WTC11 (cell line): ENCODE measurements at regions not wholly inside any gene's neighbourhood (a gene's known extent, or its start where the extent isn't known, plus 50 kb on each side); places are given as distances from the start of the nearest gene placed in this dataset.

Source experiments
- ATF2 ChIP-seq: sonication (generic); formaldehyde crosslinking; IDR thresholded peaks from 2 replicates; pipeline ENCODE4 v1.8.1; 2022; ENCODE audit warnings: low read depth, missing genetic modification reagents, borderline replicate concordance
- E2F5 ChIP-seq: sonication (generic); formaldehyde crosslinking; IDR thresholded peaks from 2 replicates; pipeline ENCODE4 v1.8.1; 2022; ENCODE audit warnings: mild to moderate bottlenecking, moderate library complexity, missing genetic modification reagents
- JUN ChIP-seq: sonication (generic); formaldehyde crosslinking; IDR thresholded peaks from 2 replicates; pipeline ENCODE4 v1.8.0; 2023; ENCODE audit warnings: mild to moderate bottlenecking, missing genetic modification reagents
- RORB ChIP-seq: fragments of 250-450 bp; sonication (Bioruptor Pico); IDR thresholded peaks from 2 replicates; pipeline ENCODE4 v1.9.0; 2021; ENCODE audit warnings: mild to moderate bottlenecking
- ZNF138 ChIP-seq: sonication (generic); formaldehyde crosslinking; conservative IDR thresholded peaks from 2 replicates; pipeline ENCODE4 v1.8.1; 2022; ENCODE audit warnings: mild to moderate bottlenecking, moderate library complexity, missing genetic modification reagents
- TF ChIP-seq, protein P1 (sequence below): fragments of 200-600 bp; IDR thresholded peaks from 2 replicates; pipeline ENCODE4 v1.8.0; 2022; ENCODE audit warnings: antibody characterized with exemption
- TF ChIP-seq, protein P2 (sequence below): sonication (generic); formaldehyde crosslinking; IDR thresholded peaks from 2 replicates; pipeline ENCODE4 v1.8.0; 2022; ENCODE audit warnings: mild to moderate bottlenecking, missing genetic modification reagents
- TF ChIP-seq, protein P3 (sequence below): sonication (generic); formaldehyde crosslinking; IDR thresholded peaks from 2 replicates; pipeline ENCODE4 v1.8.1; 2023; ENCODE audit warnings: mild to moderate bottlenecking, missing genetic modification reagents, borderline replicate concordance

GRCh38 chr5:142402752-142403318, 78.0 kb upstream of the SPRY4 start:
- TF ChIP-seq, protein P1, sequence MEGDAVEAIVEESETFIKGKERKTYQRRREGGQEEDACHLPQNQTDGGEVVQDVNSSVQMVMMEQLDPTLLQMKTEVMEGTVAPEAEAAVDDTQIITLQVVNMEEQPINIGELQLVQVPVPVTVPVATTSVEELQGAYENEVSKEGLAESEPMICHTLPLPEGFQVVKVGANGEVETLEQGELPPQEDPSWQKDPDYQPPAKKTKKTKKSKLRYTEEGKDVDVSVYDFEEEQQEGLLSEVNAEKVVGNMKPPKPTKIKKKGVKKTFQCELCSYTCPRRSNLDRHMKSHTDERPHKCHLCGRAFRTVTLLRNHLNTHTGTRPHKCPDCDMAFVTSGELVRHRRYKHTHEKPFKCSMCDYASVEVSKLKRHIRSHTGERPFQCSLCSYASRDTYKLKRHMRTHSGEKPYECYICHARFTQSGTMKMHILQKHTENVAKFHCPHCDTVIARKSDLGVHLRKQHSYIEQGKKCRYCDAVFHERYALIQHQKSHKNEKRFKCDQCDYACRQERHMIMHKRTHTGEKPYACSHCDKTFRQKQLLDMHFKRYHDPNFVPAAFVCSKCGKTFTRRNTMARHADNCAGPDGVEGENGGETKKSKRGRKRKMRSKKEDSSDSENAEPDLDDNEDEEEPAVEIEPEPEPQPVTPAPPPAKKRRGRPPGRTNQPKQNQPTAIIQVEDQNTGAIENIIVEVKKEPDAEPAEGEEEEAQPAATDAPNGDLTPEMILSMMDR: no peak
- TF ChIP-seq E2F5: no peak
- no peak for TF ChIP-seq ZNF138 (CRISPR knock-in tag)
- no peak for TF ChIP-seq ATF2 (CRISPR knock-in tag)
- no peak for TF ChIP-seq JUN
- no peak for TF ChIP-seq RORB (CRISPR knock-in tag)
- TF ChIP-seq, protein P2, sequence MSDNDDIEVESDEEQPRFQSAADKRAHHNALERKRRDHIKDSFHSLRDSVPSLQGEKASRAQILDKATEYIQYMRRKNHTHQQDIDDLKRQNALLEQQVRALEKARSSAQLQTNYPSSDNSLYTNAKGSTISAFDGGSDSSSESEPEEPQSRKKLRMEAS (CRISPR knock-in tag): no peak
- TF ChIP-seq, protein P3, sequence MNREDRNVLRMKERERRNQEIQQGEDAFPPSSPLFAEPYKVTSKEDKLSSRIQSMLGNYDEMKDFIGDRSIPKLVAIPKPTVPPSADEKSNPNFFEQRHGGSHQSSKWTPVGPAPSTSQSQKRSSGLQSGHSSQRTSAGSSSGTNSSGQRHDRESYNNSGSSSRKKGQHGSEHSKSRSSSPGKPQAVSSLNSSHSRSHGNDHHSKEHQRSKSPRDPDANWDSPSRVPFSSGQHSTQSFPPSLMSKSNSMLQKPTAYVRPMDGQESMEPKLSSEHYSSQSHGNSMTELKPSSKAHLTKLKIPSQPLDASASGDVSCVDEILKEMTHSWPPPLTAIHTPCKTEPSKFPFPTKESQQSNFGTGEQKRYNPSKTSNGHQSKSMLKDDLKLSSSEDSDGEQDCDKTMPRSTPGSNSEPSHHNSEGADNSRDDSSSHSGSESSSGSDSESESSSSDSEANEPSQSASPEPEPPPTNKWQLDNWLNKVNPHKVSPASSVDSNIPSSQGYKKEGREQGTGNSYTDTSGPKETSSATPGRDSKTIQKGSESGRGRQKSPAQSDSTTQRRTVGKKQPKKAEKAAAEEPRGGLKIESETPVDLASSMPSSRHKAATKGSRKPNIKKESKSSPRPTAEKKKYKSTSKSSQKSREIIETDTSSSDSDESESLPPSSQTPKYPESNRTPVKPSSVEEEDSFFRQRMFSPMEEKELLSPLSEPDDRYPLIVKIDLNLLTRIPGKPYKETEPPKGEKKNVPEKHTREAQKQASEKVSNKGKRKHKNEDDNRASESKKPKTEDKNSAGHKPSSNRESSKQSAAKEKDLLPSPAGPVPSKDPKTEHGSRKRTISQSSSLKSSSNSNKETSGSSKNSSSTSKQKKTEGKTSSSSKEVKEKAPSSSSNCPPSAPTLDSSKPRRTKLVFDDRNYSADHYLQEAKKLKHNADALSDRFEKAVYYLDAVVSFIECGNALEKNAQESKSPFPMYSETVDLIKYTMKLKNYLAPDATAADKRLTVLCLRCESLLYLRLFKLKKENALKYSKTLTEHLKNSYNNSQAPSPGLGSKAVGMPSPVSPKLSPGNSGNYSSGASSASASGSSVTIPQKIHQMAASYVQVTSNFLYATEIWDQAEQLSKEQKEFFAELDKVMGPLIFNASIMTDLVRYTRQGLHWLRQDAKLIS: no peak
